ENCODE measurements at regions not wholly inside any gene's neighbourhood (a gene's known extent, or its start where the extent isn't known, plus 50 kb on each side); places are given as distances from the start of the nearest gene placed in this dataset.

GRCh38 chr20:61127311-61128039 lies 124.6 kb upstream of the CDH4 start:
- DNase-seq (ENCODE audit: low read depth), result no peak
- TF ChIP-seq, protein P1, sequence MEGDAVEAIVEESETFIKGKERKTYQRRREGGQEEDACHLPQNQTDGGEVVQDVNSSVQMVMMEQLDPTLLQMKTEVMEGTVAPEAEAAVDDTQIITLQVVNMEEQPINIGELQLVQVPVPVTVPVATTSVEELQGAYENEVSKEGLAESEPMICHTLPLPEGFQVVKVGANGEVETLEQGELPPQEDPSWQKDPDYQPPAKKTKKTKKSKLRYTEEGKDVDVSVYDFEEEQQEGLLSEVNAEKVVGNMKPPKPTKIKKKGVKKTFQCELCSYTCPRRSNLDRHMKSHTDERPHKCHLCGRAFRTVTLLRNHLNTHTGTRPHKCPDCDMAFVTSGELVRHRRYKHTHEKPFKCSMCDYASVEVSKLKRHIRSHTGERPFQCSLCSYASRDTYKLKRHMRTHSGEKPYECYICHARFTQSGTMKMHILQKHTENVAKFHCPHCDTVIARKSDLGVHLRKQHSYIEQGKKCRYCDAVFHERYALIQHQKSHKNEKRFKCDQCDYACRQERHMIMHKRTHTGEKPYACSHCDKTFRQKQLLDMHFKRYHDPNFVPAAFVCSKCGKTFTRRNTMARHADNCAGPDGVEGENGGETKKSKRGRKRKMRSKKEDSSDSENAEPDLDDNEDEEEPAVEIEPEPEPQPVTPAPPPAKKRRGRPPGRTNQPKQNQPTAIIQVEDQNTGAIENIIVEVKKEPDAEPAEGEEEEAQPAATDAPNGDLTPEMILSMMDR (IDR thresholded peaks at IDR 0.05; ENCODE audit: control insufficient read depth, extremely low read depth, insufficient read depth), result no peak
- H3K4me3 ChIP-seq (ENCODE audit: low read depth, low read length), result no peak overlapping the region

DNA sequence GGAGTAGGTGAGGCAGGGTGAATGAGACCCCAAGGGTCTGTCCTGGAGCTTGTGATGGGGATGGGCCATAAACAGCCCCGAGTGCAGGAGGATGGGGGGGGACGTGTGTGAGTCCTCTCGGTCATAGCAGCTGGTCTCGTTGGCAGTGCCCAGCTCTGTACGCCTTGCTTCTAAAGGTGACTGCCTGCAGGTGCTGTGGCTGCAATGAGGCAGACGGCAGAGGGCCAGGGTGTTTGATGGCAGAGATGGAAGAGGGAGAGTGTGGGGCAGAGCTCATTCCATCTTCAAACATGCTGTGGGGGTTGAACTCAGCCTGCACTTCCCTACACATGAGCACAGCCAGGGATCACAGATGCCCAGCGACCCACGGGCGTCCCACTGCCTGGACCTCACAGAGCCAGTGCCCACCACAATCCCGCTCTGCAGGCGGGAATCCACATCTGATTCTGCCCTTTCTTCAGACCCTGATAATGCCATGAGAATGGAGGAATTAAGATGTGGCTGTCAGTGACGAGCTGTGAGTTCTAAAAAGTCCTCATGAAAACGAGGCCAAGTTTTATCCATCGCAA lies 123.3 kb upstream of the CDH4 start:
- H3K4me3 ChIP-seq (ENCODE audit: low read depth, low read length), result no peak overlapping the region
- no peak for DNase-seq (ENCODE audit: low read depth)
- TF ChIP-seq, protein P1 (IDR thresholded peaks at IDR 0.05; ENCODE audit: control insufficient read depth, extremely low read depth, insufficient read depth), result no peak

DNA sequence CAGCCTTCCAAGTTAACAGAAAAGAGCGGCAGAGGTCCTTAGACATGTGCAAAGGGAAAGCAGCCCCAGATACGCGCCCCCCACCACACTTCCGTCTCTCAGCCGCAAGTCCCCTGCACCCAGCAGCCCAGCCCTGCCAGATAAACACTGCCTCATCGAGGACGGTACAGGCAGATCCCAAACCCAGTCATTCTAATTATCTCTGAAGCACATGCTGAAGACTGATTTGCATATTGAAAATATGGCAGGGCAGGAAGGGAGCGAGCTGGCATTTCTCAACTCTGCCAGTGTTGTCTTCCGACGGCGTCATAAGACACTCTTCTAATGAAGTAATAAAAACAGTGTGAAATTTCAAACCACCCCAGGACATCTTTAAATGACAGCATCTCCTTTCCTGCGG lies 122.8 kb upstream of the CDH4 start:
- no peak overlapping the region for H3K4me3 ChIP-seq (ENCODE audit: low read depth, low read length)
- TF ChIP-seq, protein P1 (IDR thresholded peaks at IDR 0.05; ENCODE audit: control insufficient read depth, extremely low read depth, insufficient read depth), result no peak
- DNase-seq (ENCODE audit: low read depth), result no peak

GRCh38 chr20:61130156-61130555 lies 121.9 kb upstream of the CDH4 start:
- no peak overlapping the region for H3K4me3 ChIP-seq (ENCODE audit: low read depth, low read length)
- TF ChIP-seq, protein P1 (IDR thresholded peaks at IDR 0.05; ENCODE audit: control insufficient read depth, extremely low read depth, insufficient read depth), result no peak
- no peak for DNase-seq (ENCODE audit: low read depth)

DNA sequence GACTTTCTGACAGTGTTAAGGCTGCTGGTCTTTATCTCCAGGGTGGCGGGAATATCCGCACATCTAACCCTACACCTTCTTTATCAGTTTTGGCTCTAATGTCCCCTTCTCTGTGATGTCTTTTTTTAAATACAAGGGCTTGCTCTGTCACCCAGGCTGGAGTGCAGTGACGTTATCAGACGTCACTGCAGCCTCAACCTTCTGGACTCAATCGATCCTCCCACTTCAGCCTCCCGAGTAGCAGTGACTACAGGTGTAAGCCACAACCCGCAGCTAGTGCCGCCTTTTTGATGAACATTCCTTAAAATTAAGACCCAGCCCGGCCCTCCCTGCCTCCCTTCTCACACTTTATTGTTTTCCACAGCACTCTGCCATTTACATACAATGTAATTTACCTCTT lies 120.1 kb upstream of the CDH4 start:
- TF ChIP-seq, protein P1 (IDR thresholded peaks at IDR 0.05; ENCODE audit: control insufficient read depth, extremely low read depth, insufficient read depth), result no peak
- DNase-seq (ENCODE audit: low read depth), result no peak
- H3K4me3 ChIP-seq (ENCODE audit: low read depth, low read length), result no peak overlapping the region

GRCh38 chr20:61133611-61134010 lies 118.5 kb upstream of the CDH4 start:
- DNase-seq (ENCODE audit: low read depth), result no peak
- TF ChIP-seq, protein P1 (IDR thresholded peaks at IDR 0.05; ENCODE audit: control insufficient read depth, extremely low read depth, insufficient read depth), result no peak
- no peak overlapping the region for H3K4me3 ChIP-seq (ENCODE audit: low read depth, low read length)
